ENCODE measurements at regions not wholly inside any gene's neighbourhood (a gene's known extent, or its start where the extent isn't known, plus 50 kb on each side); places are given as distances from the start of the nearest gene placed in this dataset.
A peak's percentile ranks its signal among the peaks of the same experiment; 100 is the strongest.
"Not testable (repeated sequence)": the region's sequence is repeated elsewhere in the genome, so short reads cannot be mapped to it uniquely, and the experiment has no call there.

- no peak for DNase-seq (ENCODE audit: low read depth)
These were observed 124.4 kb upstream of the PTBP2 start for GRCh38 chr1:96597218-96597617.

- peak; percentile 54 for DNase-seq (ENCODE audit: low read depth)
These were observed 123.0 kb upstream of the PTBP2 start for GRCh38 chr1:96598416-96599168.

GRCh38 chr1:96604620-96605019 is 117.0 kb upstream of the PTBP2 start:
- not testable (repeated sequence) for DNase-seq (ENCODE audit: low read depth)

GRCh38 chr1:96617375-96617774 is 104.2 kb upstream of the PTBP2 start:
- DNase-seq (ENCODE audit: low read depth): not testable (repeated sequence)

GRCh38 chr1:96632045-96632664 is 89.4 kb upstream of the PTBP2 start:
- DNase-seq (ENCODE audit: low read depth): no peak

- DNase-seq (ENCODE audit: low read depth): no peak
These were observed 87.9 kb upstream of the PTBP2 start for GRCh38 chr1:96633695-96634094.

- DNase-seq (ENCODE audit: low read depth): peak; percentile 24
These were observed 86.7 kb upstream of the PTBP2 start for GRCh38 chr1:96634883-96635282.

- DNase-seq (ENCODE audit: low read depth): peak; percentile 65
These were observed 80.3 kb upstream of the PTBP2 start for GRCh38 chr1:96641282-96641681.

- no peak for DNase-seq (ENCODE audit: low read depth)
These were observed 78.1 kb upstream of the PTBP2 start for GRCh38 chr1:96643519-96643918.

GRCh38 chr1:96649301-96649700 is 72.3 kb upstream of the PTBP2 start:
- DNase-seq (ENCODE audit: low read depth): no peak

- no peak for DNase-seq (ENCODE audit: low read depth)
These were observed 70.1 kb upstream of the PTBP2 start for GRCh38 chr1:96651517-96651916.

GRCh38 chr1:96660051-96660450 is 61.5 kb upstream of the PTBP2 start:
- DNase-seq (ENCODE audit: low read depth): no peak

- peak; percentile 86 for DNase-seq (ENCODE audit: low read depth)
These were observed 61.1 kb upstream of the PTBP2 start for GRCh38 chr1:96660503-96660902.

All from iris pigment epithelial cell (primary cell).